H1 (cell line): ENCODE measurements at regions not wholly inside any gene's neighbourhood (a gene's known extent, or its start where the extent isn't known, plus 50 kb on each side); places are given as distances from the start of the nearest gene placed in this dataset.

ENCODE experiments used
- CTCF ChIA-PET: fragments of 300-600 bp; sonication (Branson Sonifier 250); formaldehyde crosslinking; loops from one replicate; lab custom pipeline; 2021; ENCODE audit not compliant: partially characterized antibody; lab: Charles Lee
- POLR2A ChIA-PET: fragments of 300-600 bp; sonication (Branson Sonifier 250); formaldehyde crosslinking; loops from one replicate; lab custom pipeline; 2021; ENCODE audit warnings: inconsistent platforms; ENCODE audit not compliant: partially characterized antibody; lab: Charles Lee
- DNase-seq, 2 experiments: peaks; one replicate each; pipeline versions ENCODE4 v3.0.0 to v3.0.0-alpha.2; 2010 to 2022; ENCODE audit warnings: low spot score in 2 of 2, low read depth in 1 of 2, mixed read lengths in 1 of 2
- FAIRE-seq: peaks from 2 replicates; lab custom pipeline; 2011; peaks lifted over from hg19 to GRCh38; lab: Jason Lieb, UNC
- H2AFZ ChIP-seq: 2 replicates; pipeline ENCODE4 v1.8.1; 2012; ENCODE audit warnings: low read length, inconsistent platforms
- H2AK5ac ChIP-seq: 2 replicates; pipeline ENCODE4 v1.6.1; 2013; ENCODE audit warnings: low read depth, low read length
- H2BK120ac ChIP-seq: replicated peaks from 2 replicates; pipeline ENCODE3; 2013; ENCODE audit warnings: low read depth, low read length, inconsistent platforms
- H2BK12ac ChIP-seq: 2 replicates; pipeline ENCODE4 v1.6.1; 2013; ENCODE audit warnings: low read depth, low read length
- H2BK15ac ChIP-seq: 2 replicates; pipeline ENCODE4 v1.6.1; 2013; ENCODE audit warnings: low read length
- H2BK20ac ChIP-seq: 2 replicates; pipeline ENCODE4 v1.6.1; 2013; ENCODE audit warnings: low read length
- H2BK5ac ChIP-seq: 2 replicates; pipeline ENCODE4 v1.6.1; 2013; ENCODE audit warnings: low read depth, low read length
- H3K14ac ChIP-seq: 2 replicates; pipeline ENCODE4 v1.6.1; 2013; ENCODE audit warnings: inconsistent platforms; ENCODE audit not compliant: insufficient read length
- H3K18ac ChIP-seq: 2 replicates; pipeline ENCODE4 v1.6.1; 2013; ENCODE audit warnings: low read length; ENCODE audit errors: extremely low read depth
- H3K23ac ChIP-seq: 2 replicates; pipeline ENCODE4 v1.6.1; 2013; ENCODE audit warnings: inconsistent platforms; ENCODE audit not compliant: insufficient read length
- H3K23me2 ChIP-seq: 2 replicates; pipeline ENCODE4 v1.6.1; 2013; ENCODE audit warnings: low read depth, low read length
- H3K27ac ChIP-seq: 2 replicates; pipeline ENCODE4 v1.6.1; 2011; ENCODE audit warnings: low read depth, low read length, inconsistent platforms
- H3K27me3 ChIP-seq, 4 experiments: replicated peaks in 1 of 4; 1 replicate in 1 of 4; 2 replicates in 3 of 4; pipeline versions ENCODE4 v1.6.1 to v1.8.1; 2011 to 2013; ENCODE audit warnings: low read length in 3 of 4, mild to moderate bottlenecking in 3 of 4, inconsistent platforms in 2 of 4, mixed read lengths in 2 of 4, moderate library complexity in 1 of 4; ENCODE audit not compliant: control insufficient read depth in 3 of 4, insufficient read depth in 3 of 4; ENCODE audit errors: extremely low read depth in 1 of 4
- H3K36me3 ChIP-seq, 4 experiments: 2 replicates each; pipeline versions ENCODE4 v1.6.1 to v1.8.1; 2011 to 2013; ENCODE audit warnings: mild to moderate bottlenecking in 4 of 4, low read length in 3 of 4, moderate library complexity in 2 of 4, control low read depth in 1 of 4, inconsistent platforms in 1 of 4; ENCODE audit not compliant: insufficient read depth in 4 of 4, control insufficient read depth in 2 of 4
- H3K4ac ChIP-seq: replicated peaks from 2 replicates; pipeline ENCODE3; 2013; ENCODE audit warnings: low read length, low read depth, mixed read lengths, inconsistent platforms; ENCODE audit not compliant: insufficient read length
- H3K4me1 ChIP-seq, 4 experiments: replicated peaks in 1 of 4; 1 replicate in 1 of 4; 2 replicates in 3 of 4; pipeline versions ENCODE4 v1.6.1 to v1.8.1; 2011 to 2013; ENCODE audit warnings: low read length in 3 of 4, inconsistent platforms in 2 of 4, mixed read lengths in 1 of 4; ENCODE audit not compliant: insufficient read depth in 4 of 4, control insufficient read depth in 3 of 4
- H3K4me2 ChIP-seq, 2 experiments: 2 replicates each; pipeline versions ENCODE4 v1.6.1 to v1.8.1; 2011 to 2013; ENCODE audit warnings: low read depth in 2 of 2, low read length in 2 of 2, control low read depth in 1 of 2, inconsistent platforms in 1 of 2, mild to moderate bottlenecking in 1 of 2; ENCODE audit not compliant: insufficient read depth in 1 of 2
- H3K4me3 ChIP-seq, 4 experiments: fragments of 200-600, 300-600 bp in 1 of 4; sonication (generic), shearing (Covaris generic), sonication (Bioruptor Twin) in 1 of 4; 2 replicates each; pipeline versions ENCODE4 v1.5.1 to v1.8.1; 2011 to 2016; ENCODE audit warnings: low read length in 4 of 4, low read depth in 3 of 4, control low read depth in 2 of 4, inconsistent platforms in 2 of 4, mild to moderate bottlenecking in 2 of 4, mixed read lengths in 1 of 4, moderate library complexity in 1 of 4; ENCODE audit not compliant: insufficient read depth in 2 of 4; ENCODE audit errors: extremely low read depth in 1 of 4
- H3K56ac ChIP-seq: replicated peaks from 2 replicates; pipeline ENCODE3; 2013; ENCODE audit warnings: low read depth, mild to moderate bottlenecking, mixed read lengths, low read length, inconsistent platforms; ENCODE audit not compliant: insufficient read length
- H3K79me1 ChIP-seq: 2 replicates; pipeline ENCODE4 v1.6.1; 2013; ENCODE audit warnings: low read depth, low read length, control low read depth
- H3K79me2 ChIP-seq, 2 experiments: 2 replicates each; pipeline versions ENCODE4 v1.6.1 to v1.8.1; 2012 to 2013; ENCODE audit warnings: low read length in 2 of 2, mild to moderate bottlenecking in 2 of 2, inconsistent platforms in 1 of 2; ENCODE audit not compliant: insufficient read depth in 2 of 2, control insufficient read depth in 1 of 2
- H3K9ac ChIP-seq, 4 experiments: replicated peaks in 1 of 4; 1 replicate in 1 of 4; 2 replicates in 3 of 4; pipeline versions ENCODE4 v1.6.1 to v1.8.1; 2011 to 2013; ENCODE audit warnings: low read depth in 3 of 4, low read length in 3 of 4, control low read depth in 2 of 4, mild to moderate bottlenecking in 2 of 4, moderate library complexity in 2 of 4, inconsistent platforms in 1 of 4; ENCODE audit errors: extremely low read depth in 1 of 4
- H3K9me3 ChIP-seq, 2 experiments: 2 replicates each; pipeline versions ENCODE4 v1.6.1 to v1.8.1; 2012 to 2013; ENCODE audit warnings: mild to moderate bottlenecking in 2 of 2, moderate library complexity in 2 of 2, control low read depth in 1 of 2, inconsistent platforms in 1 of 2, low read depth in 1 of 2, low read length in 1 of 2, mixed read lengths in 1 of 2; ENCODE audit not compliant: insufficient read depth in 2 of 2
- H4K20me1 ChIP-seq, 2 experiments: replicated peaks in 1 of 2; 2 replicates each; pipeline versions ENCODE3 to v1.8.1; 2011 to 2013; ENCODE audit warnings: inconsistent platforms in 2 of 2, low read length in 2 of 2, mild to moderate bottlenecking in 1 of 2; ENCODE audit not compliant: insufficient read depth in 2 of 2, control insufficient read depth in 1 of 2
- H4K5ac ChIP-seq: 2 replicates; pipeline ENCODE4 v1.6.1; 2013; ENCODE audit warnings: low read length, low read depth, mixed read lengths, inconsistent platforms; ENCODE audit not compliant: insufficient read length
- H4K8ac ChIP-seq: 2 replicates; pipeline ENCODE4 v1.8.0; 2013; ENCODE audit warnings: mild to moderate bottlenecking, moderate library complexity, low read length, inconsistent platforms; ENCODE audit not compliant: insufficient read depth; ENCODE audit errors: extremely low read depth
- H4K91ac ChIP-seq: replicated peaks from 2 replicates; pipeline ENCODE3; 2013; ENCODE audit warnings: low read length, mixed read lengths, inconsistent platforms; ENCODE audit not compliant: insufficient read length
- CHD1 ChIP-seq: IDR thresholded peaks from 2 replicates; pipeline ENCODE4 v1.6.1; 2012; ENCODE audit warnings: low read depth, low read length, improper control_type of control experiment
- CTBP2 ChIP-seq: IDR thresholded peaks from 2 replicates; pipeline ENCODE4 v1.7.0; 2011; ENCODE audit warnings: borderline replicate concordance, mild to moderate bottlenecking, moderate library complexity, mixed read lengths, low read length; ENCODE audit not compliant: insufficient read depth, insufficient read length
- FOSL1 ChIP-seq: IDR thresholded peaks from 2 replicates; pipeline ENCODE4 v1.6.1; 2011; ENCODE audit warnings: mild to moderate bottlenecking, low read depth, low read length, moderate library complexity; ENCODE audit not compliant: insufficient read depth
- PHF8 ChIP-seq: fragments of 200-600 bp; sonication (generic); conservative IDR thresholded peaks from 2 replicates; pipeline ENCODE4 v1.7.1; 2012; ENCODE audit warnings: low read depth, mild to moderate bottlenecking, inconsistent platforms, low read length, moderate library complexity
- RNF2 ChIP-seq: fragments of 200-900, 300-1000 bp; sonication (generic); IDR thresholded peaks from 2 replicates; pipeline ENCODE4 v1.7.1; 2016; ENCODE audit warnings: borderline replicate concordance, low read depth, mild to moderate bottlenecking, antibody characterized with exemption, low read length; ENCODE audit not compliant: poor library complexity, severe bottlenecking; ENCODE audit errors: missing control alignments
- RXRA ChIP-seq: IDR thresholded peaks from 2 replicates; pipeline ENCODE4 v1.6.1; 2011; ENCODE audit warnings: low read depth, mild to moderate bottlenecking, low read length, moderate library complexity; ENCODE audit not compliant: insufficient read depth
- SIX5 ChIP-seq: IDR thresholded peaks from 2 replicates; pipeline ENCODE4 v1.6.1; 2011; ENCODE audit warnings: mild to moderate bottlenecking, low read depth, low read length
- SP4 ChIP-seq: IDR thresholded peaks from 2 replicates; pipeline ENCODE4 v1.6.1; 2012; ENCODE audit warnings: low read length, inconsistent platforms
- SUZ12 ChIP-seq: fragments of 200-600 bp; sonication (generic); IDR thresholded peaks from 2 replicates; pipeline ENCODE4 v1.6.1; 2012; ENCODE audit warnings: mild to moderate bottlenecking, inconsistent platforms, low read length, moderate library complexity, mixed read lengths
- TAF7 ChIP-seq: optimal IDR thresholded peaks from 2 replicates; pipeline ENCODE3; 2011; ENCODE audit warnings: low read depth, mild to moderate bottlenecking, inconsistent platforms, low read length, moderate library complexity, borderline replicate concordance
- TEAD4 ChIP-seq: IDR thresholded peaks from 2 replicates; pipeline ENCODE4 v1.6.1; 2012; ENCODE audit warnings: low read depth, low read length, inconsistent platforms, mixed read lengths
- ZNF274 ChIP-seq: IDR thresholded peaks from 2 replicates; pipeline ENCODE4 v1.7.0; 2012; ENCODE audit warnings: low read length, borderline replicate concordance; ENCODE audit errors: extremely low read depth
- WGBS, 2 experiments: shearing (Covaris generic) in 1 of 2; methylation state at CpG; one replicate each; pipeline versions ENCODE4 v1.1.6 to v1.1.7; 2013 to 2015; ENCODE audit warnings: low lambda C conversion rate in 2 of 2, mixed read lengths in 2 of 2, inconsistent platforms in 1 of 2, low coverage in 1 of 2, missing lambda C conversion rate in 1 of 2; ENCODE audit not compliant: insufficient replicate concordance in 2 of 2, insufficient coverage in 1 of 2, insufficient read length in 1 of 2; ENCODE audit errors: extremely low coverage in 1 of 2, missing lambda C conversion rate in 1 of 2; 5-methylcytosine and 5-hydroxymethylcytosine counted together

GRCh38 chr1:69283516-69283915 lies 284.2 kb upstream of the LRRC7 start:
- Histone ChIP-seq H3K4me2 (no peak overlapping the region), H2BK15ac (no peak overlapping the region), H2BK5ac (no peak overlapping the region), H3K14ac (no peak overlapping the region), H3K56ac (no peak overlapping the region), H3K4me1 (peaks cover 0 to 5% (median 2%) of the 10 kb centered on the region in 4 experiments; a peak in 2 of 7 replicates)
- POLR2A ChIA-PET = no interaction called here
- no peak for TF ChIP-seq TAF7
- no peak for TF ChIP-seq PHF8
- no peak for TF ChIP-seq SP4
- TF ChIP-seq TEAD4 = no peak
- TF ChIP-seq RXRA = no peak
- no peak for TF ChIP-seq SIX5
- no peak for TF ChIP-seq CTBP2
- TF ChIP-seq ZNF274 = no peak
- no peak for TF ChIP-seq SUZ12
- TF ChIP-seq RNF2 = no peak
- TF ChIP-seq FOSL1 = no peak
- TF ChIP-seq CHD1 = no peak
- TF ChIP-seq, all 59 proteins: peak for 0
- Histone ChIP-seq H2BK120ac (no peak overlapping the region), H3K4ac (no peak overlapping the region), H3K9ac (no peak overlapping the region), H4K20me1 (no peaks in the 10 kb centered on the region), H3K36me3 (no peaks in the 10 kb centered on the region), H3K27ac (no peak overlapping the region), H4K8ac (no peak overlapping the region), H3K9me3 (no peaks in the 10 kb centered on the region), H4K5ac (no peak overlapping the region), H2BK20ac (no peak overlapping the region), H3K23me2 (no peaks in the 10 kb centered on the region), H3K79me1 (no peaks in the 10 kb centered on the region), H2BK12ac (no peak overlapping the region), H3K4me3 (no peak overlapping the region), H3K18ac (no peak overlapping the region), H4K91ac (no peak overlapping the region), H2AK5ac (no peak overlapping the region), H2AFZ (no peak overlapping the region), H3K79me2 (no peaks in the 10 kb centered on the region), H3K27me3 (no peaks in the 10 kb centered on the region), H3K23ac (no peak overlapping the region)
- DNase-seq (no peak), FAIRE-seq (no peak)
- 80% methylated on average over 1 of the region's 1 CpG; no CpG with 5 or more reads in 1 of the 2 experiments for WGBS, 2 experiments
- CTCF ChIA-PET = interaction anchor here (1.2 kb wide), 1 partner anchor 9 kb away, joined by 5 read pairs; no protein-coding TSS in a partner anchor
